ENCODE measurements at regions not wholly inside any gene's neighbourhood (a gene's known extent, or its start where the extent isn't known, plus 50 kb on each side); places are given as distances from the start of the nearest gene placed in this dataset.

GRCh38 chr1:47681735-47682134 is 243.9 kb downstream of the FOXD2 start:
- Histone ChIP-seq H3K4me3 (ENCODE audit: low read depth in 1 of 2, low read length in 2 of 2) (no peak overlapping the region), H3K27me3 (ENCODE audit: control insufficient read depth in 1 of 2, insufficient read depth in 2 of 2, low read length in 2 of 2) (no peaks in the 10 kb centered on the region)

GRCh38 chr1:47682198-47682597 is 244.4 kb downstream of the FOXD2 start:
- Histone ChIP-seq H3K4me3 (ENCODE audit: low read depth in 1 of 2, low read length in 2 of 2) (no peak overlapping the region), H3K27me3 (ENCODE audit: control insufficient read depth in 1 of 2, insufficient read depth in 2 of 2, low read length in 2 of 2) (no peaks in the 10 kb centered on the region), H3K36me3 (ENCODE audit: control insufficient read depth in 1 of 2, insufficient read depth in 2 of 2, low read length in 2 of 2) (no peaks in the 10 kb centered on the region), H3K9me3 (ENCODE audit: control insufficient read depth in 1 of 2, low read length in 2 of 2) (no peaks in the 10 kb centered on the region), H3K4me1 (ENCODE audit: control insufficient read depth in 1 of 2, insufficient read depth in 2 of 2, low read length in 2 of 2) (no peaks in the 10 kb centered on the region), H3K27ac (ENCODE audit: low read depth, low read length) (no peak overlapping the region), H3K9ac (ENCODE audit: low read depth in 1 of 2, low read length in 2 of 2) (no peak overlapping the region)

More at GRCh38 chr1:47681735-47682134, 243.9 kb downstream of the FOXD2 start:
- H3K27ac ChIP-seq (ENCODE audit: low read depth, low read length): no peak overlapping the region
- no peaks in the 10 kb centered on the region for H3K9me3 ChIP-seq (ENCODE audit: control insufficient read depth in 1 of 2, low read length in 2 of 2)
- H3K36me3 ChIP-seq (ENCODE audit: control insufficient read depth in 1 of 2, insufficient read depth in 2 of 2, low read length in 2 of 2): no peaks in the 10 kb centered on the region
- no peaks in the 10 kb centered on the region for H3K4me1 ChIP-seq (ENCODE audit: control insufficient read depth in 1 of 2, insufficient read depth in 2 of 2, low read length in 2 of 2)
- H3K9ac ChIP-seq (ENCODE audit: low read depth in 1 of 2, low read length in 2 of 2): no peak overlapping the region

GRCh38 chr1:47682786-47683350 is 245.0 kb downstream of the FOXD2 start:
- Histone ChIP-seq H3K9me3 (ENCODE audit: control insufficient read depth in 1 of 2, low read length in 2 of 2) (no peaks in the 10 kb centered on the region), H3K27me3 (ENCODE audit: control insufficient read depth in 1 of 2, insufficient read depth in 2 of 2, low read length in 2 of 2) (peaks cover 0 to 3% of the 10 kb centered on the region in 2 donors), H3K27ac (ENCODE audit: low read depth, low read length) (no peak overlapping the region), H3K4me1 (ENCODE audit: control insufficient read depth in 1 of 2, insufficient read depth in 2 of 2, low read length in 2 of 2) (no peaks in the 10 kb centered on the region), H3K9ac (ENCODE audit: low read depth in 1 of 2, low read length in 2 of 2) (no peak overlapping the region), H3K4me3 (ENCODE audit: low read depth in 1 of 2, low read length in 2 of 2) (no peak overlapping the region), H3K36me3 (ENCODE audit: control insufficient read depth in 1 of 2, insufficient read depth in 2 of 2, low read length in 2 of 2) (no peaks in the 10 kb centered on the region)

- H3K4me3 ChIP-seq (ENCODE audit: low read depth in 1 of 2, low read length in 2 of 2): no peak overlapping the region
- H3K36me3 ChIP-seq (ENCODE audit: control insufficient read depth in 1 of 2, insufficient read depth in 2 of 2, low read length in 2 of 2): no peaks in the 10 kb centered on the region
- H3K4me1 ChIP-seq (ENCODE audit: control insufficient read depth in 1 of 2, insufficient read depth in 2 of 2, low read length in 2 of 2): no peaks in the 10 kb centered on the region
- no peak overlapping the region for H3K9ac ChIP-seq (ENCODE audit: low read depth in 1 of 2, low read length in 2 of 2)
- no peaks in the 10 kb centered on the region for H3K9me3 ChIP-seq (ENCODE audit: control insufficient read depth in 1 of 2, low read length in 2 of 2)
- H3K27me3 ChIP-seq (ENCODE audit: control insufficient read depth in 1 of 2, insufficient read depth in 2 of 2, low read length in 2 of 2): peaks cover 0 to 5% of the 10 kb centered on the region in 2 donors
- H3K27ac ChIP-seq (ENCODE audit: low read depth, low read length): no peak overlapping the region
Measured at GRCh38 chr1:47683401-47683800, 245.6 kb downstream of the FOXD2 start.

GRCh38 chr1:47684518-47684917 is 246.7 kb downstream of the FOXD2 start:
- Histone ChIP-seq H3K9me3 (ENCODE audit: control insufficient read depth in 1 of 2, low read length in 2 of 2) (no peaks in the 10 kb centered on the region), H3K27ac (ENCODE audit: low read depth, low read length) (no peak overlapping the region), H3K36me3 (ENCODE audit: control insufficient read depth in 1 of 2, insufficient read depth in 2 of 2, low read length in 2 of 2) (no peaks in the 10 kb centered on the region), H3K4me3 (ENCODE audit: low read depth in 1 of 2, low read length in 2 of 2) (no peak overlapping the region), H3K4me1 (ENCODE audit: control insufficient read depth in 1 of 2, insufficient read depth in 2 of 2, low read length in 2 of 2) (no peaks in the 10 kb centered on the region), H3K27me3 (ENCODE audit: control insufficient read depth in 1 of 2, insufficient read depth in 2 of 2, low read length in 2 of 2) (peaks cover 0 to 5% of the 10 kb centered on the region in 2 donors), H3K9ac (ENCODE audit: low read depth in 1 of 2, low read length in 2 of 2) (no peak overlapping the region)

GRCh38 chr1:47684964-47685762 is 247.3 kb downstream of the FOXD2 start:
- no peaks in the 10 kb centered on the region for H3K9me3 ChIP-seq (ENCODE audit: control insufficient read depth in 1 of 2, low read length in 2 of 2)
- H3K27ac ChIP-seq (ENCODE audit: low read depth, low read length): no peak overlapping the region
- no peaks in the 10 kb centered on the region for H3K4me1 ChIP-seq (ENCODE audit: control insufficient read depth in 1 of 2, insufficient read depth in 2 of 2, low read length in 2 of 2)
- no peaks in the 10 kb centered on the region for H3K36me3 ChIP-seq (ENCODE audit: control insufficient read depth in 1 of 2, insufficient read depth in 2 of 2, low read length in 2 of 2)
- no peak overlapping the region for H3K4me3 ChIP-seq (ENCODE audit: low read depth in 1 of 2, low read length in 2 of 2)
- H3K9ac ChIP-seq (ENCODE audit: low read depth in 1 of 2, low read length in 2 of 2): no peak overlapping the region
- H3K27me3 ChIP-seq (ENCODE audit: control insufficient read depth in 1 of 2, insufficient read depth in 2 of 2, low read length in 2 of 2): peaks cover 0 to 5% of the 10 kb centered on the region in 2 donors

- Histone ChIP-seq H3K9ac (ENCODE audit: low read depth in 1 of 2, low read length in 2 of 2) (no peak overlapping the region), H3K27me3 (ENCODE audit: control insufficient read depth in 1 of 2, insufficient read depth in 2 of 2, low read length in 2 of 2) (peaks cover 0 to 5% of the 10 kb centered on the region in 2 donors), H3K4me1 (ENCODE audit: control insufficient read depth in 1 of 2, insufficient read depth in 2 of 2, low read length in 2 of 2) (no peaks in the 10 kb centered on the region), H3K9me3 (ENCODE audit: control insufficient read depth in 1 of 2, low read length in 2 of 2) (no peaks in the 10 kb centered on the region), H3K27ac (ENCODE audit: low read depth, low read length) (no peak overlapping the region), H3K4me3 (ENCODE audit: low read depth in 1 of 2, low read length in 2 of 2) (no peak overlapping the region), H3K36me3 (ENCODE audit: control insufficient read depth in 1 of 2, insufficient read depth in 2 of 2, low read length in 2 of 2) (no peaks in the 10 kb centered on the region)
Measured at GRCh38 chr1:47685763-47686066, 247.9 kb downstream of the FOXD2 start.

GRCh38 chr1:47686731-47687630 is 249.1 kb downstream of the FOXD2 start:
- H3K27ac ChIP-seq (ENCODE audit: low read depth, low read length): no peak overlapping the region
- H3K4me1 ChIP-seq (ENCODE audit: control insufficient read depth in 1 of 2, insufficient read depth in 2 of 2, low read length in 2 of 2): no peaks in the 10 kb centered on the region
- H3K9ac ChIP-seq (ENCODE audit: low read depth in 1 of 2, low read length in 2 of 2): no peak overlapping the region
- no peaks in the 10 kb centered on the region for H3K9me3 ChIP-seq (ENCODE audit: control insufficient read depth in 1 of 2, low read length in 2 of 2)
- H3K36me3 ChIP-seq (ENCODE audit: control insufficient read depth in 1 of 2, insufficient read depth in 2 of 2, low read length in 2 of 2): no peaks in the 10 kb centered on the region
- H3K4me3 ChIP-seq (ENCODE audit: low read depth in 1 of 2, low read length in 2 of 2): no peak overlapping the region
- H3K27me3 ChIP-seq (ENCODE audit: control insufficient read depth in 1 of 2, insufficient read depth in 2 of 2, low read length in 2 of 2): peaks cover 0 to 5% of the 10 kb centered on the region in 2 donors

GRCh38 chr1:47687631-47688460 is 250.0 kb downstream of the FOXD2 start:
- H3K27ac ChIP-seq (ENCODE audit: low read depth, low read length): no peak overlapping the region
- no peak overlapping the region for H3K4me3 ChIP-seq (ENCODE audit: low read depth in 1 of 2, low read length in 2 of 2)
- H3K27me3 ChIP-seq (ENCODE audit: control insufficient read depth in 1 of 2, insufficient read depth in 2 of 2, low read length in 2 of 2): peaks cover 0 to 5% of the 10 kb centered on the region in 2 donors
- H3K9me3 ChIP-seq (ENCODE audit: control insufficient read depth in 1 of 2, low read length in 2 of 2): no peaks in the 10 kb centered on the region
- H3K9ac ChIP-seq (ENCODE audit: low read depth in 1 of 2, low read length in 2 of 2): no peak overlapping the region
- no peaks in the 10 kb centered on the region for H3K4me1 ChIP-seq (ENCODE audit: control insufficient read depth in 1 of 2, insufficient read depth in 2 of 2, low read length in 2 of 2)
- no peaks in the 10 kb centered on the region for H3K36me3 ChIP-seq (ENCODE audit: control insufficient read depth in 1 of 2, insufficient read depth in 2 of 2, low read length in 2 of 2)
